HG03457 (cell line): ENCODE measurements at regions not wholly inside any gene's neighbourhood (a gene's known extent, or its start where the extent isn't known, plus 50 kb on each side); places are given as distances from the start of the nearest gene placed in this dataset.
"Not testable (repeated sequence)": the region's sequence is repeated elsewhere in the genome, so short reads cannot be mapped to it uniquely, and the experiment has no call there.

ENCODE experiments used
- ATAC-seq: cut with Tn5 transposase; IDR thresholded peaks from one replicate; pipeline ENCODE4 v1.9.1; 2021; ENCODE audit warnings: moderate number of reproducible peaks; ENCODE audit not compliant: unreplicated experiment

- not testable (repeated sequence) for ATAC-seq
Observed at GRCh38 chr11:67877316-67877715, 126.6 kb downstream of the UNC93B1 start.

- ATAC-seq, result not testable (repeated sequence)
Observed at GRCh38 chr11:67873223-67873622, 130.7 kb downstream of the UNC93B1 start.

- not testable (repeated sequence) for ATAC-seq
Observed at GRCh38 chr11:67871168-67871567, 132.7 kb downstream of the UNC93B1 start.

- not testable (repeated sequence) for ATAC-seq
Observed at GRCh38 chr11:67862896-67863295, 141.0 kb downstream of the UNC93B1 start.

- not testable (repeated sequence) for ATAC-seq
Observed at GRCh38 chr11:67859513-67860161, 144.3 kb downstream of the UNC93B1 start.

GRCh38 chr11:67850747-67851146 is 153.2 kb downstream of the UNC93B1 start:
- ATAC-seq, result not testable (repeated sequence)

- ATAC-seq, result not testable (repeated sequence)
Observed at GRCh38 chr11:67849766-67850165, 154.1 kb downstream of the UNC93B1 start.

- not testable (repeated sequence) for ATAC-seq
Observed at GRCh38 chr11:67847896-67848875, 155.7 kb downstream of the UNC93B1 start.

- ATAC-seq, result not testable (repeated sequence)
Observed at GRCh38 chr11:67846303-67846702, 157.6 kb downstream of the UNC93B1 start.

- ATAC-seq, result not testable (repeated sequence)
Observed at GRCh38 chr11:67845296-67845695, 158.6 kb downstream of the UNC93B1 start.

GRCh38 chr11:67840599-67840998 is 163.3 kb downstream of the UNC93B1 start:
- ATAC-seq, result not testable (repeated sequence)

- not testable (repeated sequence) for ATAC-seq
Observed at GRCh38 chr11:67830152-67830551, 155.7 kb upstream of the ALDH3B2 start.

- ATAC-seq, result not testable (repeated sequence)
Observed at GRCh38 chr11:67826951-67827296, 152.5 kb upstream of the ALDH3B2 start.

- ATAC-seq, result not testable (repeated sequence)
Observed at GRCh38 chr11:67826028-67826950, 151.9 kb upstream of the ALDH3B2 start.

GRCh38 chr11:67824861-67825260 is 150.4 kb upstream of the ALDH3B2 start:
- not testable (repeated sequence) for ATAC-seq

GRCh38 chr11:67820081-67820480 is 145.7 kb upstream of the ALDH3B2 start:
- ATAC-seq, result no peak

GRCh38 chr11:67817558-67817957 is 143.1 kb upstream of the ALDH3B2 start:
- ATAC-seq, result not testable (repeated sequence)

- ATAC-seq, result not testable (repeated sequence)
Observed at GRCh38 chr11:67809301-67809700, 134.9 kb upstream of the ALDH3B2 start.

GRCh38 chr11:67807896-67808295 is 133.5 kb upstream of the ALDH3B2 start:
- not testable (repeated sequence) for ATAC-seq

- ATAC-seq, result not testable (repeated sequence)
Observed at GRCh38 chr11:67806728-67807235, 132.4 kb upstream of the ALDH3B2 start.
